CD4-positive, alpha-beta T cell treated with Interleukin-1 beta for 1 hour (primary cell): ENCODE measurements at regions not wholly inside any gene's neighbourhood (a gene's known extent, or its start where the extent isn't known, plus 50 kb on each side); places are given as distances from the start of the nearest gene placed in this dataset.

Experiments
- DNase-seq, 2 donors: peaks; one replicate each; pipeline ENCODE4 v3.0.0-alpha.2; 2020 to 2022

GRCh38 chr6:26294302-26294701 is 70.7 kb upstream of the BTN3A2 start:
- DNase-seq: no peak

- DNase-seq: no peak
These were observed 69.1 kb upstream of the BTN3A2 start for GRCh38 chr6:26295691-26296555.

- DNase-seq: no peak
These were observed 68.5 kb upstream of the BTN3A2 start for GRCh38 chr6:26296556-26296856.

DNA sequence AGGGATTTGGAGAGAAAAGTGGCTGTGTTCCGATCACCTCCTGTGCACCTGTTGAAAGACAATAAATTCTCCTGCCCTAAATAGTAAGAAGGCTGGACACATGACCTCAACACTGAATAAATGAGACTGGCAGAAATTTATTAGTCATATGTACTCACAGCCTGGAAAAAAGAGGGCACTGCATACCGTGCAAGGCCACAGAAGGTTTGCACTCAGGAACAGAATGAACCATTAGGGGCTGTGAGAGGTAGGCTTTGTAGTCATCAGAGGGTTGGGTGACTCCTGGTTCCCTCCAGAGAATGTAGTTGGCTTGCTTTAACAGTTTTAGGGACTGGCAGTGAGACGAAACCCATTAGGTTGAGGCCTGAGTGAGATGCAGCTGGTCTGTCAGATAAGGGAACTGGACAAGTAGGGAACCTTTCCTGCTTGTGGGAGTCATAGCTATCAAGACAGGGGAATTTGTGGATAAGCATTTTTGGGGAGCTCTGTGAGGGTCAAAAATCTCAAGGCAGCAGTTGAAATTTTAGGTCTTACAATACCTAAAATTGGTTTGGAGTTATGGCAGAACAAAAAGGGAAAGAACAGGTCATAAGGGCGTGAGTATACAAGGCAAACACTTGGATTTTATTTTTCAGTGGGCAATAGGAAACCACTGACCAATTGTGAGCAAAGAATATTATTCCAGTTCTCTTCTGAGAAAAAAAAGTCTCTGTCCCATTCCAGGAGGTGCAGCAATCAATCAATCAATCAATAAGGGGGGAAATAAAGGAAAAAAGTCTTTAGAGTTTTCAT is 67.9 kb upstream of the BTN3A2 start:
- DNase-seq: no peak

DNA sequence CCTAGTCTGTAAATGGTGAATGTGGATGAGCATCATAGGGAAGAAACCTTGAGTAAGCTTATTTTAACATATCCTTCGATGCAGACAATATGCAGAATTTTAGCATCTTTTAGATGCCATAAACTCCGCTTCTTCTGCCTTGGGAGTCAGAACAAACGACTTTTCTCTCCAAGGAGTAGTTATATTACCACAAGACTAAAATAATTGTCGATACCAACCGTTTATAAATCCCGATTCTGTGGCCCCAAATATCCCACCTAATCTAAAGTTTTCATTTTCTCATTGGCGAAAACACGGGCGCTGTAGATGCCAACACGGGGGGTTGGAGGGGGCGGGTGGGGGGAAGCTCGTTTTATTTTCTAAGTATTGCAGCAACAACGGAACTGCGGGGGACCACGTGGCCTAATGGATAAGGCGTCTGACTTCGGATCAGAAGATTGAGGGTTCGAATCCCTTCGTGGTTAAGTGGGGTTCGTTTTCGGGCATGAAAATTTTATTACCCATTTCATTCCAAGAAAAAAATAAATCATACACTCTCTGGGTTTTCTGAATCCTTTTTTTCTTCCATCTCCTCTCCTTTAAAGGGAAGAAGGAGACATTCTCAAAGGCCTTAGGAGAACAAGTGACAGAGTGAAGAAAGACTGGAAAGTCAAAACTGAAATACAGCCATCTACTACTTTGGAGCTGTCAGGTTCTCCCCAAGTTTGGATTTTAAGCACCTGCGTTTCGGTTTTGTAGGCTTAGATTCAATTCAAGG is 65.5 kb upstream of the BTN3A2 start:
- no peak for DNase-seq

GRCh38 chr6:26300043-26300331 is 65.0 kb upstream of the BTN3A2 start:
- no peak for DNase-seq

- no peak for DNase-seq
These were observed 64.6 kb upstream of the BTN3A2 start for GRCh38 chr6:26300359-26300758.

DNA sequence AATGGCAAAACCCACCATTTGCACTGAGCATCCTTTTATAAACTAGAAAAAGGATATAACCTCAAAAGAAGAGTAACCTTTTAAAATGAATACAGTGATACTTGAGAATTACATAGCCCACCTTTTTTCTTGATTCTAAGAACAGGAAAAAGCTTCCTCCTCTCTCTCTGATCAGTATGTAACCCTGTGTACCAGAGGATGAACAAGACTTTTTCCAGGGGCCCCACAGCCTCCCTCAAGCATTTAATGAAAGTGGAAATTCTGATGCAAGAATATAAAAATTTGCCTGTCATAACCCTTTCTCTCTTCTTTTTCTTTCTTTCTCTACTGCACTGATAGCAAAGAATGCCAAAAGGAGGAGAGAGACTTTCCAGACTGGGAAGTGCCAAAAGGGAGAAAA is 64.2 kb upstream of the BTN3A2 start:
- no peak for DNase-seq

DNA sequence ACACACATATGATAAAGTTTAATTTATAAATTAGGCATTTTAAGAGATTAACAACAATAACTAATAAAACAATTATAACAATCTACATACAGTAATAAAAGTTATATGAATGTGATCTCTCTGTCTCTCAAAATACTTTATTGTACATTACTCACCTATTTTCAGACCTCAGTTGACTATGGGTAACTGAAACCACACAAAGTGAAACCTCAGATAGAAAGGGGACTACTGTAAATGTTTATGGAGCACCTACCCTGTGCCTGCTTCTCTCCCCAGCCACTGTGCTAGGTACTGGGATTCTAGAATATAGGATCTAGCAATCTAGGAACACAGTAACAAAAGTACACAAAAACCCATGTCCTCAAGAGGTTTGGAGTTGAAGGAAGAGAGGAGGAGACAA is 63.4 kb upstream of the BTN3A2 start:
- no peak for DNase-seq

DNA sequence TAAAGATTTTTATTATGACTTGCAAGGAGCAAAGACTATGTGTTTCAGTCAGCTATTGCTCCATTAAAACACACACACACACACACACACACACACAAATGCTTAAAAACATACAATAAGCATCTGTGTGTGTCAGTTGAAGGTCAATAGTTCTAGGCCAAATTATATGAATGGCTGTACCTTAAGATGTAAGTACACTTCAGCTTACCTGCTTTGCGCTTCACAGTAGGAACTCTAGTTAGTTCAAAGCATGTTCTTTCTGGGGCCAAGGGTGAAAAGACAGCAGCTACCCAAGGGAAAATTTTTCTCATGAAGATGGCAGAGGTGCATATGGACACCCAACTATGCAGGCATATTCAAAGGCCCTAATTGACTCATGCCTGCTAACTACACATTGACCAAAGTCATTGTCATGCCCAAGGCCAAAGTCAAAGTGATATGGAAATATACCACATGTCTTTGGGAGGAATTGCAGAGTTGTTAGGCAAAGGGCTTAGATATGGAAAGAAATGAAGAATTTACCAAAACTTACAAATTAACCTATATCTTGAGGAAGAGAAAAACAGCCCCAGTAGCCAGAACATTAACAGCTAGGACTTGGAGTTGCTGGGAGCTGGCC is 61.9 kb upstream of the BTN3A2 start:
- no peak for DNase-seq

DNA sequence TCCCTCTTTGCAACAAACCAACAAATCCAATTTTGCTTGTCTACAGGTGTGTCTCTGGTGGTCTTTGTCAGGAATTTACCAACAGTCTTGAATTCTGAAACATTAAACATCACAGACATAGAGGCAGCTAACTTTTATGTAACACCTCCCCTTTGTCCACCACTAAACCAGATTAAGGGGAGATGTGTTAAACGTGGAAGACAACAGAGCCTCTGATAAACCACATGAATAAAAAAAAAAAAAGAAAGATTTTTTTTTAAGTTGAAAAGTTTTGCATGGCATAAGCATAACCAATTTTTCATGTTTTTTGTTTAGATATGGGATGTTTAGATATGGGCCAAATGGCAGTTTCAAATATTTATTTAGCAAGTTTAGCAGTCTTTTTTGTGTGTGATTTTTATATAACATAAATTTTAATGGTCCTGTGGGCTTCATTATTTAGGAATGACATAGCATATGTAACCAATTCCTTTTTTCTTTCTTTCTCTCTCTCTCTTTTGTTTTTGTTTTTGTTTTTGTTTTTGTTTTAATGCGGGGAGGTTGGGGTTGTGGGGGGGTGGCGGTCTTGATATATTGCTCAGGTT is 60.7 kb upstream of the BTN3A2 start:
- DNase-seq: peak in 1 of 2 donors; percentile 48

- DNase-seq: peak; percentile 77 to 82
These were observed 60.0 kb upstream of the BTN3A2 start for GRCh38 chr6:26304797-26305640.

- DNase-seq: no peak
These were observed 59.4 kb upstream of the BTN3A2 start for GRCh38 chr6:26305641-26305969.

GRCh38 chr6:26306232-26306631 is 58.8 kb upstream of the BTN3A2 start:
- no peak for DNase-seq

- no peak for DNase-seq
These were observed 57.1 kb upstream of the BTN3A2 start for GRCh38 chr6:26307850-26308249.

GRCh38 chr6:26309731-26310142 is 55.3 kb upstream of the BTN3A2 start:
- DNase-seq: no peak

- peak; percentile 54 to 66 for DNase-seq
These were observed 54.0 kb upstream of the BTN3A2 start for GRCh38 chr6:26311012-26311384.

DNA sequence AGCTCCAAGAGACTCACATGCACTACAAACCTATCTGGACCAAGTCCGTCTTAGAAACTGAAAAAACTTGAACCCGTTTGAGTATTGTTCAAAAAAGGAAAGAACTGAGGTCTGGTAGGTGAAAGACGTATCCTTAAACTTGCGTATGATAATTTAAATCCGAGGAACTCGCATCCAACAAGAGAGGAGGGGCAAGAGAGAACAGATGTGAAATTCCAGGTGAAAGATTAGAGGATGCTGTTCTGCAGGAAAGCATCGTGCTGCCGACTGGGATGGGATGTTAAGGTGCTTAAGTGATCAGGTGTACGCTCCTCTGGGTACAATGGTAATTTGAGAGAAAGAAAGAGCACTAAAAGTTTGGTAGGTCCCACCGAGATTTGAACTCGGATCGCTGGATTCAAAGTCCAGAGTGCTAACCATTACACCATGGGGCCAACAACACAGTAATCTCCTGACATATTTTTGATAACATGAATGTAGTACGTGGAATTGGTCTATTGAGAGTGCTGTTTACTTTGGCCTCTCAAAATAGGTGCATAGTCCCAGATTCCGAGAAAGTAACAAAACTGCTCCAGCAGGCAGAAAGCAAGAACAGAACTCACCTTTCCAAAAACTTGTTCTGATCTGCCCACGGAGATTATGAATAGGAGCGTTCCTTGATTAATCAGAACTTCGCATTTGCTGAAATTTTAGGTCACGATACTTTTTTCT is 53.5 kb upstream of the BTN3A2 start:
- DNase-seq: peak; percentile 62 to 84

DNA sequence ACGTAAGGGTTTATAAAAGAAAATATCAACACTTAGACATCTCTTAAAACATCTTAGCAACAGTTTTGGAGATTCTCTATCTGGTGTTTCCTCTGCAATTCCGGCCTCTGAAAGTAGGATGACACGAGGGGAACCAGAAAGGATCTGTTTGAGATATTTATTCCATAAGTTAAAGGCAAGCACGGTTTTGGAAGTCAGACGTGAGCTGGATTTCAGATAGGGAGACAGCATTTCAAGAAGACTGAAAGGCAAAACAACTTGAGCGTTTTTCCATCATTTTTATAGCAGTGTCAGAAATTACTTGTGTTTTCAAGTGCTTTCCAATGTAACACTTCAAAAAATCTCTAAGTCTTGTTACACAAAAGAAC is 52.9 kb upstream of the BTN3A2 start:
- no peak for DNase-seq

DNA sequence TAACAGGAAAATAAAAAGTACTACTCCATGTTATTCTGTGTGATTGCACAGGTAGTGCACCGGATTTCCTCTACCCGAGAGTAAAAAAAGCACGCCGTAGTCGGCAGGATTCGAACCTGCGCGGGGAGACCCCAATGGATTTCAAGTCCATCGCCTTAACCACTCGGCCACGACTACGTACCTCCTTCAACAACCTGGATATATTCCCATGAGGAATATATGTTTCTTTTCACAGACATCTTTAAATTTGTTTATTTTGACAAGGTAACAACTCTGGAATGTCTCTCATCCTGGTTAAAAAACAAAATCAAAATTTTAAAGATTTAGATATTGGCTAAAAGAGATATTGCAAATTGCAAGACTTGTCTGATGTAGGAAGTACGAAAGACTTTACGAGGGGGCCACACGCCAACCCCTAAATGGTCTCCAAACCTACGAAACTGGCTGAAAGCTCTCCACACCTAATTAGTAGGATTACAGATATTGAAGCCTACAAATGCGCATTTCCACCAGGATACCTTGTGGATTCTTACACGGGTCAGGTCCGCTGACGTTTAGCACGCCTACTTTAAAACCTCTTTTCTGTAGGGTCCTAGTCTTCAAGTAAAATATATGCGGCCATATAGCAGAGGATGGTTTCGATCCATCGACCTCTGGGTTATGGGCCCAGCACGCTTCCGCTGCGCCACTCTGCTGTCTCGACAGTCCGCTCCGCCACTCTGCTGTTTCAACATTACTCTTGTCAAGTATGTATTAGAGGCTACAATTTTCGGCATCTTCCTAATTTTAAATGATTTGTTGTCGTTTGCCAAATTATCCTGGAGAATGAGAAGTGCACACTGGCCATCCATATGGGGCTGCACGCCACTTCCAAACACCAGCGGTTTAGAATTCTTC is 52.2 kb upstream of the BTN3A2 start:
- peak; percentile 84 to 90 for DNase-seq
